HEK293 (cell line): ENCODE measurements at regions not wholly inside any gene's neighbourhood (a gene's known extent, or its start where the extent isn't known, plus 50 kb on each side); places are given as distances from the start of the nearest gene placed in this dataset.

Experiments
- CTCF ChIA-PET: fragments of 350-600 bp; formaldehyde crosslinking; extraction: SDS; loops from one replicate; lab custom pipeline; 2021; ENCODE audit warnings: antibody characterized with exemption; lab: Yijun Ruan, JAX
- POLR2A ChIA-PET: fragments of 300-600 bp; formaldehyde crosslinking; extraction: SDS; loops from one replicate; lab custom pipeline; 2020; ENCODE audit warnings: antibody characterized with exemption, inconsistent platforms; lab: Yijun Ruan, JAX
- H3K27ac ChIP-seq: fragments of 200-500 bp; sonication (Bioruptor generic); 2 replicates; pipeline ENCODE4 v1.5.1; 2014; ENCODE audit warnings: low read depth, low read length, control low read depth, inconsistent platforms; ENCODE audit errors: extremely low read depth
- H3K36me3 ChIP-seq, 2 experiments: fragments of 200-500 bp in 1 of 2; sonication (Bioruptor generic) in 1 of 2; 1 replicate in 1 of 2; 2 replicates in 1 of 2; pipeline ENCODE4 v1.5.1; 2014 to 2017; ENCODE audit warnings: inconsistent platforms in 2 of 2, low read length in 2 of 2; ENCODE audit not compliant: control insufficient read depth in 2 of 2, insufficient read depth in 1 of 2
- H3K4me1 ChIP-seq: fragments of 200-500 bp; sonication (Bioruptor generic); 2 replicates; pipeline ENCODE4 v1.5.1; 2014; ENCODE audit warnings: mild to moderate bottlenecking, low read length, inconsistent platforms; ENCODE audit not compliant: control insufficient read depth, insufficient read depth
- H3K4me3 ChIP-seq: 2 replicates; pipeline ENCODE4 v1.5.1; 2011; ENCODE audit warnings: low read depth, mild to moderate bottlenecking, control low read depth, low read length, moderate library complexity
- H3K9me3 ChIP-seq: fragments of 200-500 bp; sonication (Bioruptor generic); 2 replicates; pipeline ENCODE4 v1.5.1; 2014; ENCODE audit warnings: low read depth, low read length, inconsistent platforms; ENCODE audit not compliant: control insufficient read depth, insufficient read depth
- GLI2 ChIP-seq: fragments of 450-650 bp; formaldehyde crosslinking; IDR thresholded peaks from 2 replicates; pipeline ENCODE4; 2017; ENCODE audit warnings: missing biosample characterization, missing genetic modification characterization, low read depth, borderline replicate concordance
- SETDB1 ChIP-seq: IDR thresholded peaks from one replicate; pipeline ENCODE4 v1.6.1; 2017; ENCODE audit warnings: mild to moderate bottlenecking, low read length, moderate library complexity, mixed read lengths; ENCODE audit not compliant: insufficient read length
- ZBTB7A ChIP-seq: fragments of 450-650 bp; formaldehyde crosslinking; IDR thresholded peaks from 2 replicates; pipeline ENCODE4 v1.5.1; 2016; ENCODE audit warnings: low read depth, missing biosample characterization, missing genetic modification characterization
- ZFP69B ChIP-seq: fragments of 450-650 bp; formaldehyde crosslinking; IDR thresholded peaks from 2 replicates; pipeline ENCODE4 v1.5.1; 2016; ENCODE audit warnings: missing biosample characterization, missing genetic modification characterization
- ZNF138 ChIP-seq: fragments of 450-650 bp; formaldehyde crosslinking; IDR thresholded peaks from 2 replicates; pipeline ENCODE4 v1.5.1; 2016; ENCODE audit warnings: missing biosample characterization, missing genetic modification characterization, borderline replicate concordance
- ZNF184 ChIP-seq: fragments of 450-650 bp; IDR thresholded peaks from 2 replicates; pipeline ENCODE4 v1.5.1; 2018; ENCODE audit warnings: missing biosample characterization, mild to moderate bottlenecking, missing genetic modification characterization
- ZNF214 ChIP-seq: fragments of 450-650 bp; formaldehyde crosslinking; IDR thresholded peaks from 2 replicates; pipeline ENCODE4 v1.5.1; 2017; ENCODE audit warnings: missing biosample characterization, mild to moderate bottlenecking, missing genetic modification characterization, borderline replicate concordance
- ZNF24 ChIP-seq: fragments of 450-650 bp; formaldehyde crosslinking; IDR thresholded peaks from 2 replicates; pipeline ENCODE4 v1.5.1; 2016; ENCODE audit warnings: missing biosample characterization, missing genetic modification characterization
- ZNF426 ChIP-seq: fragments of 450-650 bp; formaldehyde crosslinking; IDR thresholded peaks from 2 replicates; pipeline ENCODE4 v1.5.1; 2017; ENCODE audit warnings: missing biosample characterization, missing genetic modification characterization, mild to moderate bottlenecking, inconsistent platforms, moderate library complexity
- ZNF514 ChIP-seq: fragments of 450-650 bp; formaldehyde crosslinking; IDR thresholded peaks from 2 replicates; pipeline ENCODE4 v1.5.1; 2016; ENCODE audit warnings: missing biosample characterization, missing genetic modification characterization
- ZNF629 ChIP-seq: fragments of 450-650 bp; formaldehyde crosslinking; IDR thresholded peaks from 2 replicates; pipeline ENCODE4 v1.5.1; 2017; ENCODE audit warnings: missing biosample characterization, missing genetic modification characterization
- ZNF660 ChIP-seq: fragments of 450-650 bp; IDR thresholded peaks from 2 replicates; pipeline ENCODE4 v1.5.1; 2018; ENCODE audit warnings: missing biosample characterization, mild to moderate bottlenecking, missing genetic modification characterization
- ZNF677 ChIP-seq: fragments of 450-650 bp; IDR thresholded peaks from 2 replicates; pipeline ENCODE4 v1.5.0; 2018; ENCODE audit warnings: missing biosample characterization, mild to moderate bottlenecking, missing genetic modification characterization, moderate library complexity
- ZNF701 ChIP-seq: fragments of 450-650 bp; formaldehyde crosslinking; IDR thresholded peaks from 2 replicates; pipeline ENCODE4 v1.5.1; 2016; ENCODE audit warnings: missing biosample characterization, missing genetic modification characterization
- ZNF76 ChIP-seq: fragments of 450-650 bp; formaldehyde crosslinking; IDR thresholded peaks from 2 replicates; pipeline ENCODE4; 2016; ENCODE audit warnings: low read depth, missing biosample characterization, missing genetic modification characterization, borderline replicate concordance
- ZNF777 ChIP-seq: fragments of 450-650 bp; formaldehyde crosslinking; IDR thresholded peaks from 2 replicates; pipeline ENCODE4 v1.5.1; 2017; ENCODE audit warnings: missing biosample characterization, missing genetic modification characterization, borderline replicate concordance
- TF ChIP-seq, protein P1 (sequence below): sonication (generic); formaldehyde crosslinking; IDR thresholded peaks from 2 replicates; pipeline ENCODE4 v1.8.1; 2022; ENCODE audit warnings: mild to moderate bottlenecking, moderate library complexity, missing genetic modification reagents
- TF ChIP-seq, protein P2 (sequence below): fragments of 450-650 bp; formaldehyde crosslinking; IDR thresholded peaks from 2 replicates; pipeline ENCODE4 v1.5.1; 2016; ENCODE audit warnings: missing biosample characterization, missing genetic modification characterization
- TF ChIP-seq, protein P3 (sequence below): fragments of 450-650 bp; IDR thresholded peaks from 2 replicates; pipeline ENCODE4 v1.5.1; 2018; ENCODE audit warnings: missing biosample characterization, missing genetic modification characterization
- TF ChIP-seq, protein P4 (sequence below): fragments of 450-650 bp; formaldehyde crosslinking; IDR thresholded peaks from 2 replicates; pipeline ENCODE4 v1.5.1; 2017; ENCODE audit warnings: missing biosample characterization, missing genetic modification characterization

DNA sequence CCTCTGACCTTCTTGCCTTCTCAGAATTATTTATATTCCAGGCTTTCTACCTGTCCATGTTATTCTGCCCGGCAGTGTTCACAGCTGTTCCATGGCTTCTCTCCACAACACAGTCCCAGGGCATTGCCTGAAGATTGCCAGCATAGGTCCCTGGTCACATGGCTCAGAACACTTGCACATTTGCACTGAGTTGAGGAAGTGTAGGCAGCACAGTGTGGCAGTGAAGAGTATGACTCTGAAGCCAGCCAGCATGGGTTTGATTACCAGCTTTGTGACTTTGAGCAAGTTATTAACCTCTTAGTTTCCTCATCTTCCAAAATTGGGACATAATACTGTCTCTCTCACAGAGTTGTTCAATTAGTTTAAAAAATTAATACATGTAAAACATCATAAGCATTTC, 73.2 kb upstream of the NEUROD6 start:
- Histone ChIP-seq H3K27ac (no peak overlapping the region), H3K36me3 (no peaks in the 10 kb centered on the region)
- POLR2A ChIA-PET = no interaction called here
- CTCF ChIA-PET = interaction anchor here (0.6 kb wide), 2 partner anchors 40 to 1759 kb away, joined by 3 to 4 read pairs; no protein-coding TSS in a partner anchor
- TF ChIP-seq ZNF184 (tag by site-specific recombination) = no peak
- no peak for TF ChIP-seq ZNF426 (tag by site-specific recombination)
- TF ChIP-seq ZNF24 (tag by site-specific recombination) = no peak
- TF ChIP-seq ZNF701 = no peak
- TF ChIP-seq, protein P1, sequence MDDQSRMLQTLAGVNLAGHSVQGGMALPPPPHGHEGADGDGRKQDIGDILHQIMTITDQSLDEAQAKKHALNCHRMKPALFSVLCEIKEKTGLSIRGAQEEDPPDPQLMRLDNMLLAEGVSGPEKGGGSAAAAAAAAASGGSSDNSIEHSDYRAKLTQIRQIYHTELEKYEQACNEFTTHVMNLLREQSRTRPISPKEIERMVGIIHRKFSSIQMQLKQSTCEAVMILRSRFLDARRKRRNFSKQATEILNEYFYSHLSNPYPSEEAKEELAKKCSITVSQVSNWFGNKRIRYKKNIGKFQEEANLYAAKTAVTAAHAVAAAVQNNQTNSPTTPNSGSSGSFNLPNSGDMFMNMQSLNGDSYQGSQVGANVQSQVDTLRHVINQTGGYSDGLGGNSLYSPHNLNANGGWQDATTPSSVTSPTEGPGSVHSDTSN (CRISPR knock-in tag) = no peak
- no peak for TF ChIP-seq ZNF777 (tag by site-specific recombination)
- TF ChIP-seq ZNF629 (tag by site-specific recombination) = no peak
- TF ChIP-seq ZNF514 (tag by site-specific recombination) = no peak
- TF ChIP-seq, protein P2, sequence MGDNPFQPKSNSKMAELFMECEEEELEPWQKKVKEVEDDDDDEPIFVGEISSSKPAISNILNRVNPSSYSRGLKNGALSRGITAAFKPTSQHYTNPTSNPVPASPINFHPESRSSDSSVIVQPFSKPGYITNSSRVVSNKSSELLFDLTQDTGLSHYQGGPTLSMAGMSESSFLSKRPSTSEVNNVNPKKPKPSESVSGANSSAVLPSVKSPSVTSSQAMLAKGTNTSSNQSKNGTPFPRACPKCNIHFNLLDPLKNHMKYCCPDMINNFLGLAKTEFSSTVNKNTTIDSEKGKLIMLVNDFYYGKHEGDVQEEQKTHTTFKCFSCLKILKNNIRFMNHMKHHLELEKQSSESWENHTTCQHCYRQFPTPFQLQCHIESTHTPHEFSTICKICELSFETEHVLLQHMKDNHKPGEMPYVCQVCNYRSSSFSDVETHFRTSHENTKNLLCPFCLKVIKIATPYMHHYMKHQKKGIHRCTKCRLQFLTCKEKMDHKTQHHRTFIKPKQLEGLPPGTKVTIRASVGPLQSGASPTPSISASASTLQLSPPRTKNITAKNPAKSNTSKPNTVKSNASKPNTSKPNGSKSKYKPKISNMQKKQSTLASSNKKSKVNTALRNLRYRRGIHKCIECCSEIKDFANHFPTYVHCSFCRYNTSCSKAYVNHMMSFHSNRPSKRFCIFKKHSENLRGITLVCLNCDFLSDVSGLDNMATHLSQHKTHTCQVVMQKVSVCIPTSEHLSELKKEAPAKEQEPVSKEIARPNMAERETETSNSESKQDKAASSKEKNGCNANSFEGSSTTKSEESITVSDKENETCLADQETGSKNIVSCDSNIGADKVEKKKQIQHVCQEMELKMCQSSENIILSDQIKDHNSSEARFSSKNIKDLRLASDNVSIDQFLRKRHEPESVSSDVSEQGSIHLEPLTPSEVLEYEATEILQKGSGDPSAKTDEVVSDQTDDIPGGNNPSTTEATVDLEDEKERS (tag by site-specific recombination) = no peak
- TF ChIP-seq, all 188 proteins: peak for 0
- Histone ChIP-seq H3K4me3 (no peak overlapping the region), H3K9me3 (no peaks in the 10 kb centered on the region), H3K4me1 (no peaks in the 10 kb centered on the region)

DNA sequence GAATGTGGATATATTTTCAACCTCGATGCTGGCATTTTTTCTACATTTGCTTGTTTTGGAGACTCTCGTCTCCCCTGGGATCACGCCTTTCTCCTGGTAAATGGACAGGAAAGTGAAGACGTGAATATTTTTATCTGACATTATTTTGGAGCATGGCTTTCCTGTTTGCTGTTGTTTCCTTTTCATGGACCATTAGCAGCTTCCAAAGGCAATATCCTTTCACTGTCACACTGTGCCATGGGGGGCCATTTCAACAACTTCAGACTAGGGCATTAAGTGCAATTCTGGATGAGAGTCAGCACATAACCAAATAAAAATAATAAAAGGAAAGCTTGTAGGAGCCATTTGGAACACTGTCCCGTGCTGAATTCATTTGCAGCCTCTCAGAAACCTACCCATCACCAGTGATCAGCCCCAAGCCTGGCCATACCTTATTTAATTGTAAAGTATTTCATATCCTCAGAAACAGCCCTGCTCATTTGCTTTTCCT, 75.9 kb upstream of the NEUROD6 start:
- H3K36me3 ChIP-seq = no peaks in the 10 kb centered on the region
- TF ChIP-seq, protein P3, sequence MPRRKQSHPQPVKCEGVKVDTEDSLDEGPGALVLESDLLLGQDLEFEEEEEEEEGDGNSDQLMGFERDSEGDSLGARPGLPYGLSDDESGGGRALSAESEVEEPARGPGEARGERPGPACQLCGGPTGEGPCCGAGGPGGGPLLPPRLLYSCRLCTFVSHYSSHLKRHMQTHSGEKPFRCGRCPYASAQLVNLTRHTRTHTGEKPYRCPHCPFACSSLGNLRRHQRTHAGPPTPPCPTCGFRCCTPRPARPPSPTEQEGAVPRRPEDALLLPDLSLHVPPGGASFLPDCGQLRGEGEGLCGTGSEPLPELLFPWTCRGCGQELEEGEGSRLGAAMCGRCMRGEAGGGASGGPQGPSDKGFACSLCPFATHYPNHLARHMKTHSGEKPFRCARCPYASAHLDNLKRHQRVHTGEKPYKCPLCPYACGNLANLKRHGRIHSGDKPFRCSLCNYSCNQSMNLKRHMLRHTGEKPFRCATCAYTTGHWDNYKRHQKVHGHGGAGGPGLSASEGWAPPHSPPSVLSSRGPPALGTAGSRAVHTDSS (tag by site-specific recombination) = no peak
- TF ChIP-seq ZBTB7A (tag by site-specific recombination) (no peak), ZNF214 (tag by site-specific recombination) (no peak), ZNF138 (tag by site-specific recombination) (no peak), ZNF677 (tag by site-specific recombination) (no peak), ZNF701 (no peak), GLI2 (tag by site-specific recombination) (no peak), ZNF660 (no peak), ZNF76 (no peak), ZFP69B (tag by site-specific recombination) (no peak), SETDB1 (no peak)
- TF ChIP-seq, protein P4, sequence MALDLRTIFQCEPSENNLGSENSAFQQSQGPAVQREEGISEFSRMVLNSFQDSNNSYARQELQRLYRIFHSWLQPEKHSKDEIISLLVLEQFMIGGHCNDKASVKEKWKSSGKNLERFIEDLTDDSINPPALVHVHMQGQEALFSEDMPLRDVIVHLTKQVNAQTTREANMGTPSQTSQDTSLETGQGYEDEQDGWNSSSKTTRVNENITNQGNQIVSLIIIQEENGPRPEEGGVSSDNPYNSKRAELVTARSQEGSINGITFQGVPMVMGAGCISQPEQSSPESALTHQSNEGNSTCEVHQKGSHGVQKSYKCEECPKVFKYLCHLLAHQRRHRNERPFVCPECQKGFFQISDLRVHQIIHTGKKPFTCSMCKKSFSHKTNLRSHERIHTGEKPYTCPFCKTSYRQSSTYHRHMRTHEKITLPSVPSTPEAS (tag by site-specific recombination) = no peak
- TF ChIP-seq, all 188 proteins: peak for 0
- H3K4me3 ChIP-seq = no peak overlapping the region
- ChIA-PET CTCF (interaction anchor here (0.5 to 0.9 kb wide), 2 partner anchors 28 to 302 kb away, joined by 3 to 4 read pairs; no protein-coding TSS in a partner anchor), POLR2A (no interaction called here)
- no peaks in the 10 kb centered on the region for H3K9me3 ChIP-seq
- no peaks in the 10 kb centered on the region for H3K4me1 ChIP-seq
- no peak overlapping the region for H3K27ac ChIP-seq
